ENCODE measurements at regions not wholly inside any gene's neighbourhood (a gene's known extent, or its start where the extent isn't known, plus 50 kb on each side); places are given as distances from the start of the nearest gene placed in this dataset.

- TF ChIP-seq CTCF (IDR thresholded peaks at IDR 0.05) (no peak), EZH2 (IDR thresholded peaks at IDR 0.05; ENCODE audit: borderline replicate concordance, insufficient read depth, low read depth, low read length, poor library complexity, severe bottlenecking) (no peak)
Observed at GRCh38 chr3:194990454-194991337, 280.3 kb downstream of the XXYLT1 start.

Measured in B cell (primary cell).